Kidney (tissue), 13 donors: ENCODE measurements at regions not wholly inside any gene's neighbourhood (a gene's known extent, or its start where the extent isn't known, plus 50 kb on each side); places are given as distances from the start of the nearest gene placed in this dataset.

ENCODE experiments used
- DNase-seq, 5 donors: peaks; one replicate each; pipeline ENCODE4 v3.0.0-alpha.2; 2013 to 2020
- FAIRE-seq: peaks from 2 replicates; lab custom pipeline; 2012; peaks lifted over from hg19 to GRCh38; lab: Jason Lieb, UNC
- H3K27ac ChIP-seq, 2 donors: one replicate each; pipeline ENCODE4 v1.7.0; 2013; ENCODE audit warnings: low read depth in 2 of 2, low read length in 2 of 2, inconsistent platforms in 1 of 2
- H3K27me3 ChIP-seq: one replicate; pipeline ENCODE4 v1.7.1; 2013; ENCODE audit warnings: low read length, inconsistent platforms; ENCODE audit not compliant: control insufficient read depth, insufficient read depth
- H3K36me3 ChIP-seq, 3 donors: one replicate each; pipeline versions ENCODE4 v1.7.0 to v1.7.1; 2013; ENCODE audit warnings: low read length in 3 of 3, control low read depth in 1 of 3, inconsistent platforms in 1 of 3; ENCODE audit not compliant: insufficient read depth in 3 of 3, control insufficient read depth in 2 of 3
- H3K4me1 ChIP-seq, 3 donors: one replicate each; pipeline versions ENCODE4 v1.7.0 to v1.7.1; 2013; ENCODE audit warnings: low read length in 3 of 3, inconsistent platforms in 1 of 3, low read depth in 1 of 3; ENCODE audit not compliant: control insufficient read depth in 2 of 3, insufficient read depth in 2 of 3
- H3K4me3 ChIP-seq, 3 donors: one replicate each; pipeline versions ENCODE4 v1.7.0 to v1.8.1; 2013; ENCODE audit warnings: low read length in 3 of 3, control low read depth in 1 of 3, inconsistent platforms in 1 of 3
- H3K9ac ChIP-seq, 3 donors: one replicate each; pipeline versions ENCODE4 v1.7.0 to v1.7.1; 2013; ENCODE audit warnings: low read length in 3 of 3, control low read depth in 1 of 3, inconsistent platforms in 1 of 3
- H3K9me3 ChIP-seq, 3 donors: one replicate each; pipeline versions ENCODE4 v1.7.0 to v1.7.1; 2013; ENCODE audit warnings: low read length in 3 of 3, control low read depth in 1 of 3, inconsistent platforms in 1 of 3; ENCODE audit not compliant: control insufficient read depth in 2 of 3, insufficient read depth in 1 of 3
- CTCF ChIP-seq: IDR thresholded peaks from 3 replicates; pipeline ENCODE4 v1.5.1; 2012; ENCODE audit warnings: mild to moderate bottlenecking, moderate library complexity, borderline replicate concordance; ENCODE audit not compliant: insufficient read depth; ENCODE audit errors: extremely low read depth
- intact Hi-C: fragments of 100-400 bp; cut with DNase I; formaldehyde crosslinking; loops from one replicate; pipeline ENCODE4 v1.11.1; 2022
- donor health status: control.
- donor health status: control.
- donor health status: control.
- donor health status: control.
- donor health status: control.
- donor health status: DM: yes; HTN: yes; CAD: no.
- donor health status: Normal renal cell carcinoma (clear cell type).

- H3K27ac ChIP-seq: no peak overlapping the region
- H3K9ac ChIP-seq: no peak overlapping the region
- DNase-seq (no peak), FAIRE-seq (no peak)
- H3K27me3 ChIP-seq: no peaks in the 10 kb centered on the region
- no peaks in the 10 kb centered on the region for H3K36me3 ChIP-seq
- no peaks in the 10 kb centered on the region for H3K9me3 ChIP-seq
- intact Hi-C loops: no loop called here
- no peak for TF ChIP-seq CTCF
- no peaks in the 10 kb centered on the region for H3K4me1 ChIP-seq
- H3K4me3 ChIP-seq: no peak overlapping the region
Measured at GRCh38 chr16:77571115-77571862, 136.5 kb upstream of the ADAMTS18 start.

- intact Hi-C loops: no loop called here
- Histone ChIP-seq H3K9me3 (no peaks in the 10 kb centered on the region), H3K36me3 (no peaks in the 10 kb centered on the region), H3K4me3 (no peak overlapping the region), H3K27me3 (no peaks in the 10 kb centered on the region), H3K27ac (no peak overlapping the region), H3K4me1 (no peaks in the 10 kb centered on the region), H3K9ac (no peak overlapping the region)
- no peak for FAIRE-seq
- TF ChIP-seq CTCF: no peak
- peak in 1 of 5 donors; percentile 21 for DNase-seq
Measured at GRCh38 chr16:77574867-77575624, 140.2 kb upstream of the ADAMTS18 start.

DNA sequence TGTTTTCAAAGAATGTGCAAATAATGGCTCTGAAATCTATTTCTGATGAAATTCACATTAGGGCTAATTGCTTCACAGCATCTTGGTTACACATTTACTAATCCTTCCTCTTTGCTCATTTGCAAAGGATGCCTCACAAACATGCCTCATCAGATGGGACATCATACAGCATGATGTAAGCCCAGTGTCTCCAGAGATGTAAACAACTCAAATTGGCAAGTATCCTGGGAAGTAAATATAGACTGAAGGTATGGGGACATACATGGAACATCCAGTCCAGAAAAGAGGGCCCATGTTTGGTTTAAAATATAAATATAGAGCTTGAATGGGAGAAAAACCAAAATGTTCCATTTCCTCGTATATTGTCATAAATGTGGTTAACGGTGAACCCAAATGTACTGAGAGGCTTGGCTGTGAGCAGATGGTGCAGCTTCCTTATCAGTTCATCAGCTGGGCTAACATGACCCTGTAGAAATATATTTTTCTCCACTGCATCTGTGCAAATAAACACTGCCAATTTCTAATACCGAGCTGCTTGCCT, 142.9 kb upstream of the NUDT7 start:
- H3K4me3 ChIP-seq: no peak overlapping the region
- no peak for DNase-seq
- no peak overlapping the region for H3K27ac ChIP-seq
- no peak overlapping the region for H3K9ac ChIP-seq
- H3K4me1 ChIP-seq: no peaks in the 10 kb centered on the region
- intact Hi-C loops: no loop called here
- H3K9me3 ChIP-seq: no peaks in the 10 kb centered on the region
- no peak for TF ChIP-seq CTCF
- H3K27me3 ChIP-seq: no peaks in the 10 kb centered on the region
- no peak for FAIRE-seq
- H3K36me3 ChIP-seq: no peaks in the 10 kb centered on the region
